GM06990 (cell line): ENCODE measurements at regions not wholly inside any gene's neighbourhood (a gene's known extent, or its start where the extent isn't known, plus 50 kb on each side); places are given as distances from the start of the nearest gene placed in this dataset.

Experiments
- DNase-seq: peaks from one replicate; pipeline ENCODE4 v3.0.0-alpha.2; 2011; ENCODE audit not compliant: insufficient read length; ENCODE audit errors: extremely low read depth
- H3K27me3 ChIP-seq: replicated peaks from 2 replicates; pipeline ENCODE4 v1.6.0; 2011; ENCODE audit warnings: low read length; ENCODE audit not compliant: control insufficient read depth, insufficient read depth
- H3K36me3 ChIP-seq: 2 replicates; pipeline ENCODE4 v1.5.1; 2011; ENCODE audit warnings: low read length; ENCODE audit not compliant: control insufficient read depth, insufficient read depth
- H3K4me3 ChIP-seq: replicated peaks from 2 replicates; pipeline ENCODE4 v1.5.1; 2011; ENCODE audit warnings: low read depth, mild to moderate bottlenecking, control low read depth, low read length
- TF ChIP-seq, protein P1 (sequence below): IDR thresholded peaks from 2 replicates; pipeline ENCODE4 v1.5.1; 2011; ENCODE audit warnings: low read length, control low read depth, mild to moderate bottlenecking, inconsistent platforms; ENCODE audit not compliant: insufficient read depth, poor library complexity, severe bottlenecking

GRCh38 chr6:125444006-125444923, 142.5 kb upstream of the HDDC2 start:
- TF ChIP-seq, protein P1, sequence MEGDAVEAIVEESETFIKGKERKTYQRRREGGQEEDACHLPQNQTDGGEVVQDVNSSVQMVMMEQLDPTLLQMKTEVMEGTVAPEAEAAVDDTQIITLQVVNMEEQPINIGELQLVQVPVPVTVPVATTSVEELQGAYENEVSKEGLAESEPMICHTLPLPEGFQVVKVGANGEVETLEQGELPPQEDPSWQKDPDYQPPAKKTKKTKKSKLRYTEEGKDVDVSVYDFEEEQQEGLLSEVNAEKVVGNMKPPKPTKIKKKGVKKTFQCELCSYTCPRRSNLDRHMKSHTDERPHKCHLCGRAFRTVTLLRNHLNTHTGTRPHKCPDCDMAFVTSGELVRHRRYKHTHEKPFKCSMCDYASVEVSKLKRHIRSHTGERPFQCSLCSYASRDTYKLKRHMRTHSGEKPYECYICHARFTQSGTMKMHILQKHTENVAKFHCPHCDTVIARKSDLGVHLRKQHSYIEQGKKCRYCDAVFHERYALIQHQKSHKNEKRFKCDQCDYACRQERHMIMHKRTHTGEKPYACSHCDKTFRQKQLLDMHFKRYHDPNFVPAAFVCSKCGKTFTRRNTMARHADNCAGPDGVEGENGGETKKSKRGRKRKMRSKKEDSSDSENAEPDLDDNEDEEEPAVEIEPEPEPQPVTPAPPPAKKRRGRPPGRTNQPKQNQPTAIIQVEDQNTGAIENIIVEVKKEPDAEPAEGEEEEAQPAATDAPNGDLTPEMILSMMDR, result no peak
- H3K27me3 ChIP-seq, result no peaks in the 10 kb centered on the region
- H3K4me3 ChIP-seq, result no peak overlapping the region
- H3K36me3 ChIP-seq, result no peaks in the 10 kb centered on the region
- no peak for DNase-seq

DNA sequence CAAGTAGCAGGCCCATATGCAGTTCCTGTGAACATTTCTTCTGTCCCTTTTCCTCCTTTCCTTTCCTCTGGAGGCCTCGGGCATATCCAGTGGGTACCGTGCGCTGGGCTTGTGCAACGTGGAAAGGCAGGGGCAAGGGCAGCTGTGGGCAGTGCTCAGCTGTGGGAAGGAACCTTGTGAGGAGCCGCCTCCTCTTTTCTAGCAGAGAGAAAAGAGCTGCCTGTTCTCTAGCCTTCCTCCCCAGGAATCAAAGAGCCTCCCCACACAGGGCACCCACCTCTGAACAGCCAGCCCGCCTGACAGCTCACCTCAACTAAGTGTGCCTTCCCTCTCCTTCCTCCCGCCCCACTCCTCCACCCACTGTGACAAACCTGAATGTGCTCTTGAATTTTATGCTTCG, 143.3 kb upstream of the HDDC2 start:
- TF ChIP-seq, protein P1, result no peak
- DNase-seq, result no peak
- Histone ChIP-seq H3K36me3 (no peaks in the 10 kb centered on the region), H3K4me3 (no peak overlapping the region), H3K27me3 (no peaks in the 10 kb centered on the region)

DNA sequence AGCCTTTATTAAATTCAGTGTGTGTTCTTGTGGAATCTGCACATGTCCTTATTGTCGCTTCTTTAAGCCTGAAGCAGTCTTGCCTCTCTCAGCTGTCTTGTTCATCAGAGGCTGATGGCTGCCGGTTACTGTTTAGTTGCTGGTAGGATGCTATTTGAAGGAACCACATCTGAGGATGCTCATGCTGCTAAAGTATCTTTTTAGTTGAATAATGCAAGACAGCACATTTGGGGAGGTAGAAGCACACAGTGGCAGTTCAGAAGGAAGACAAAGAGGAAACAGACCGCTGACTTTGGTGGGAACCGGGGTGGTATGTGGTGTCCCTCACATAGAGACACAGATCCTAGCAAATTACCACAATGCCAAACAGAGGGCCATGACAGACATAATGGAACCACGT, 144.2 kb upstream of the HDDC2 start:
- Histone ChIP-seq H3K36me3 (no peaks in the 10 kb centered on the region), H3K27me3 (no peaks in the 10 kb centered on the region), H3K4me3 (no peak overlapping the region)
- no peak for DNase-seq
- TF ChIP-seq, protein P1, result no peak

GRCh38 chr6:125451750-125452149, 150.0 kb upstream of the HDDC2 start:
- TF ChIP-seq, protein P1, result no peak
- no peaks in the 10 kb centered on the region for H3K27me3 ChIP-seq
- no peak overlapping the region for H3K4me3 ChIP-seq
- DNase-seq, result no peak
- H3K36me3 ChIP-seq, result no peaks in the 10 kb centered on the region

DNA sequence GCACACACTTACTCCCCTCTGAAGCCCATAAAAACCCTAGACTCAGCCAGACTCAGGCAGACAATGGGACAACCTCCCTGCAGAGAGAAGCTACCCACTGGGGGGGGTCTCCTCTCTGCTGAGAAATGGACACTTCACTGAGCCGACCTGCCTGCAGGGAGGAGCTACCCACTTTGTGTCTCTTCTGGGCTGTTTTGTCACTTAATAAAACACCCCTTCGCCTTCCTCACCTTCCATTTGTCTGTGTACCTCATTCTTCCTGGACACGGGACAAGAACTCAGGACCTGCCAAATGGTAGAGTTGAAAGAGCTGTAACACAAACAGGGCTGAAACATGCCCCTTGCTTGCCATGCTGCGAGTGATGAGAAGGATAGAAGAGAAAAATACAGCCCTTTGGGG, 151.7 kb upstream of the HDDC2 start:
- DNase-seq, result no peak
- Histone ChIP-seq H3K27me3 (no peaks in the 10 kb centered on the region), H3K4me3 (no peak overlapping the region), H3K36me3 (no peaks in the 10 kb centered on the region)
- TF ChIP-seq, protein P1, result no peak
